PFSK-1 (cell line): ENCODE measurements at regions not wholly inside any gene's neighbourhood (a gene's known extent, or its start where the extent isn't known, plus 50 kb on each side); places are given as distances from the start of the nearest gene placed in this dataset.

Experiments
- FOXP2 ChIP-seq: optimal IDR thresholded peaks from 2 replicates; pipeline ENCODE3; 2011; ENCODE audit warnings: borderline replicate concordance, control low read depth, inconsistent platforms; ENCODE audit not compliant: insufficient read depth; ENCODE audit errors: extremely low read length, extremely low read depth
- POLR2AphosphoS5 ChIP-seq: IDR thresholded peaks from 2 replicates; pipeline ENCODE4 v1.6.1; 2012; ENCODE audit warnings: low read depth, mild to moderate bottlenecking, control low read depth, low read length, moderate library complexity
- REST ChIP-seq, 2 experiments: IDR thresholded peaks; 2 replicates each; pipeline versions ENCODE4 v1.6.1 to v1.8.0; 2011 to 2012; ENCODE audit warnings: low read depth in 2 of 2, low read length in 2 of 2, control low read depth in 1 of 2, inconsistent platforms in 1 of 2, mild to moderate bottlenecking in 1 of 2, moderate library complexity in 1 of 2; ENCODE audit not compliant: insufficient read depth in 1 of 2
- SIN3A ChIP-seq: IDR thresholded peaks from 2 replicates; pipeline ENCODE4 v1.6.1; 2012; ENCODE audit warnings: mild to moderate bottlenecking, low read length, moderate library complexity, borderline replicate concordance; ENCODE audit not compliant: insufficient read depth
- TAF1 ChIP-seq: IDR thresholded peaks from 2 replicates; pipeline ENCODE4 v1.6.1; 2012; ENCODE audit warnings: low read length, control low read depth, borderline replicate concordance; ENCODE audit not compliant: insufficient read depth

GRCh38 chr20:22841846-22842245 is 193.3 kb upstream of the SSTR4 start:
- TF ChIP-seq SIN3A: no peak

- TF ChIP-seq FOXP2 (no peak), POLR2AphosphoS5 (no peak), SIN3A (no peak), TAF1 (no peak), REST (IDR thresholded peaks at IDR 0.05; ENCODE audit: insufficient read depth in 1 of 2, low read depth in 2 of 2, low read length in 2 of 2) (no peak)
Measured at GRCh38 chr20:22842793-22843192, 192.3 kb upstream of the SSTR4 start.

GRCh38 chr20:22844959-22845358 is 190.2 kb upstream of the SSTR4 start:
- TF ChIP-seq POLR2AphosphoS5: no peak
- TF ChIP-seq REST (IDR thresholded peaks at IDR 0.05; ENCODE audit: insufficient read depth in 1 of 2, low read depth in 2 of 2, low read length in 2 of 2): no peak
- no peak for TF ChIP-seq SIN3A
- TF ChIP-seq TAF1: no peak
- no peak for TF ChIP-seq FOXP2

GRCh38 chr20:22846863-22847262 is 188.2 kb upstream of the SSTR4 start:
- TF ChIP-seq SIN3A (no peak), POLR2AphosphoS5 (no peak), TAF1 (no peak), REST (IDR thresholded peaks at IDR 0.05; ENCODE audit: insufficient read depth in 1 of 2, low read depth in 2 of 2, low read length in 2 of 2) (no peak), FOXP2 (no peak)

- TF ChIP-seq SIN3A (no peak), POLR2AphosphoS5 (no peak), TAF1 (no peak), REST (IDR thresholded peaks at IDR 0.05; ENCODE audit: insufficient read depth in 1 of 2, low read depth in 2 of 2, low read length in 2 of 2) (no peak), FOXP2 (no peak)
Measured at GRCh38 chr20:22848364-22848763, 186.7 kb upstream of the SSTR4 start.
